Natural killer cell (primary cell): ENCODE measurements at regions not wholly inside any gene's neighbourhood (a gene's known extent, or its start where the extent isn't known, plus 50 kb on each side); places are given as distances from the start of the nearest gene placed in this dataset.
"Not testable (repeated sequence)": the region's sequence is repeated elsewhere in the genome, so short reads cannot be mapped to it uniquely, and the experiment has no call there.

Experiments used
- ATAC-seq, 3 donors: fragments of 150-1000 bp in 2 of 3; fragments of 200-7000 bp in 1 of 3; cut with Tn5 transposase; 1 replicate in 1 of 3; 2 replicates in 2 of 3; pipeline ENCODE4 v1.10.0; 2021; ENCODE audit warnings: mild to moderate bottlenecking in 2 of 3, moderate library complexity in 2 of 3
- DNase-seq, 2 donors: peaks; one replicate each; pipeline versions ENCODE4 v3.0.0 to v3.0.0-alpha.2; 2013 to 2021; ENCODE audit warnings: mixed read lengths in 1 of 2
- H3K27ac ChIP-seq: one replicate; pipeline ENCODE4 v1.5.1; 2013; ENCODE audit warnings: mild to moderate bottlenecking, low read length
- H3K27me3 ChIP-seq: one replicate; pipeline ENCODE4 v1.6.1; 2013; ENCODE audit warnings: low read length; ENCODE audit not compliant: control insufficient read depth, insufficient read depth
- H3K36me3 ChIP-seq: one replicate; pipeline ENCODE4 v1.6.1; 2013; ENCODE audit warnings: low read length; ENCODE audit not compliant: control insufficient read depth, insufficient read depth
- H3K4me1 ChIP-seq: one replicate; pipeline ENCODE4 v1.6.1; 2013; ENCODE audit warnings: low read length; ENCODE audit not compliant: control insufficient read depth, insufficient read depth
- H3K4me3 ChIP-seq: one replicate; pipeline ENCODE4 v1.5.1; 2013; ENCODE audit warnings: low read length
- H3K9me3 ChIP-seq: one replicate; pipeline ENCODE4 v1.6.1; 2013; ENCODE audit warnings: low read length; ENCODE audit not compliant: control insufficient read depth, insufficient read depth
- H3K27ac Mint-ChIP-seq, 2 donors: one replicate each; pipeline ENCODE4 v1.8.0; 2022; ENCODE audit warnings: mild to moderate bottlenecking in 2 of 2, mixed read lengths in 2 of 2, moderate library complexity in 1 of 2
- H3K27me3 Mint-ChIP-seq, 2 donors: one replicate each; pipeline ENCODE4 v1.8.0; 2022; ENCODE audit warnings: low read depth in 2 of 2, mixed read lengths in 2 of 2
- H3K36me3 Mint-ChIP-seq: one replicate; pipeline ENCODE4 v1.8.0; 2022; ENCODE audit warnings: mixed read lengths
- H3K4me1 Mint-ChIP-seq, 2 donors: one replicate each; pipeline ENCODE4 v1.8.0; 2022; ENCODE audit warnings: mixed read lengths in 2 of 2
- H3K4me3 Mint-ChIP-seq: one replicate; pipeline ENCODE4 v1.8.0; 2022; ENCODE audit warnings: mild to moderate bottlenecking, moderate library complexity, mixed read lengths
- H3K9me3 Mint-ChIP-seq, 2 donors: one replicate each; pipeline ENCODE4 v1.8.0; 2022; ENCODE audit warnings: mixed read lengths in 2 of 2
- WGBS: methylation state at CpG from one replicate; pipeline ENCODE4 v1.1.7; 2013; ENCODE audit warnings: missing lambda C conversion rate; ENCODE audit not compliant: insufficient coverage; 5-methylcytosine and 5-hydroxymethylcytosine counted together
- intact Hi-C: fragments of 100-400 bp; cut with micrococcal nuclease; formaldehyde crosslinking; loops from one replicate; pipeline ENCODE4 v1.14.2; 2022
- TF ChIP-seq, protein P1 (sequence below): fragments of 200-600 bp; IDR thresholded peaks from one replicate; pipeline ENCODE4 v1.8.0; 2022; ENCODE audit warnings: antibody characterized with exemption

DNA sequence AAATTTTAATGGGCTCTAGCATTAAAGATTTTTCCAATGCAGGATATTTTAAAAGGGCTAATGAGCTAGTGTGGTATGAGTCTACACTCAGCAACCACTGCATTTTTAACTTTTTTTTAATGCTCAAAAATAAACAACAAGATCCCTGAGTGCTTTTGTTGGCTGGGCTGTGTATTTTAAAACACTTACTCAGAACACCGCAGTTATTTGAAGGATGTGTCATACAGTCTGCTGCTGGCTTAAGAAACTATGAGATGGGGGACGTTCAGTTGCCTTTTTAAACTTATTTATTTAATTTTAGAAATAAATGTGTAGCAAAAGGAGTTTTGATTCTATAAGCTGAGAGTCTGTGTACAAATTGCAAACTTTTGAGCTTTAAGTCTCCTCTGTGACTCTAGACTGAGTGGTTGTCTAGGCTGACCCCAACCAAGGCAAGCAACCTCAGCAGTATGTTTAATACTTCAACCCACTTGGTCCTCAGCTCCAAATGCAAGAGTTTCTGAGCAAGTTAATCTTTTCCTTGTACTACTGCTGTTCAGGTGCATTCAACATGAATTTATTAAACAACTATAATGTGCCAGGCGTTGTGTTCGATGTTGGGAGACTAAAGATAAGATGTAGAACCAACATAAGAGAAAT lies 278.6 kb upstream of the DIPK2B start:
- no peaks in the 10 kb centered on the region for H3K9me3 ChIP-seq
- TF ChIP-seq, protein P1, sequence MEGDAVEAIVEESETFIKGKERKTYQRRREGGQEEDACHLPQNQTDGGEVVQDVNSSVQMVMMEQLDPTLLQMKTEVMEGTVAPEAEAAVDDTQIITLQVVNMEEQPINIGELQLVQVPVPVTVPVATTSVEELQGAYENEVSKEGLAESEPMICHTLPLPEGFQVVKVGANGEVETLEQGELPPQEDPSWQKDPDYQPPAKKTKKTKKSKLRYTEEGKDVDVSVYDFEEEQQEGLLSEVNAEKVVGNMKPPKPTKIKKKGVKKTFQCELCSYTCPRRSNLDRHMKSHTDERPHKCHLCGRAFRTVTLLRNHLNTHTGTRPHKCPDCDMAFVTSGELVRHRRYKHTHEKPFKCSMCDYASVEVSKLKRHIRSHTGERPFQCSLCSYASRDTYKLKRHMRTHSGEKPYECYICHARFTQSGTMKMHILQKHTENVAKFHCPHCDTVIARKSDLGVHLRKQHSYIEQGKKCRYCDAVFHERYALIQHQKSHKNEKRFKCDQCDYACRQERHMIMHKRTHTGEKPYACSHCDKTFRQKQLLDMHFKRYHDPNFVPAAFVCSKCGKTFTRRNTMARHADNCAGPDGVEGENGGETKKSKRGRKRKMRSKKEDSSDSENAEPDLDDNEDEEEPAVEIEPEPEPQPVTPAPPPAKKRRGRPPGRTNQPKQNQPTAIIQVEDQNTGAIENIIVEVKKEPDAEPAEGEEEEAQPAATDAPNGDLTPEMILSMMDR: no peak
- no CpG with 5 or more reads among the region's 4 CpGs for WGBS
- Mint-ChIP-seq H3K4me3 (no peak overlapping the region), H3K36me3 (no peaks in the 10 kb centered on the region), H3K27ac (no peak overlapping the region), H3K4me1 (no peaks in the 10 kb centered on the region), H3K27me3 (peaks cover 3 to 35% of the 10 kb centered on the region in 2 donors), H3K9me3 (peaks cover 0 to 2% of the 10 kb centered on the region in 2 donors)
- H3K4me3 ChIP-seq: no peak overlapping the region
- DNase-seq: no peak
- no peak overlapping the region for H3K27ac ChIP-seq
- no peak for ATAC-seq
- intact Hi-C loops: no loop called here
- H3K4me1 ChIP-seq: no peaks in the 10 kb centered on the region
- H3K36me3 ChIP-seq: no peaks in the 10 kb centered on the region
- no peaks in the 10 kb centered on the region for H3K27me3 ChIP-seq

DNA sequence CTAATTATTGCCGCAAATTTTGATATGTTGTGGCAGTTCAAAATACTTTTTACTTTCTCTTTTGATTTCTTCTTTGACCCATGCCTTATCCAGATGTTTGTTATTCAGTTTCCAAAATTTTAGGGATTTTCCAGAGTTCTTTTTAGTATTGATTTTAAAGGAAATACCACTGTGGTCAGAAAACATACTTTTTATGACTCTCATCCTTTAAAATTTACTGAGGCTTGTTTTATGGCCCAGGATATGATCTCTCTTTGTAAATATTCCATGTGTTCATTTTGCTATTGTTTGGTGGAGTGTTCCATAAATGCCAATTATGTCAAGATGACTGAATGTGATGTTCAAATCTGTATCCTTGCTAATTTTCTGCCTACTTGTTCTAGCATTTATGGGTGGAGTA lies 272.3 kb upstream of the DIPK2B start:
- WGBS: no CpG with 5 or more reads among the region's 1 CpG
- H3K9me3 ChIP-seq: no peaks in the 10 kb centered on the region
- H3K27me3 ChIP-seq: no peaks in the 10 kb centered on the region
- no peaks in the 10 kb centered on the region for H3K4me1 ChIP-seq
- no peak overlapping the region for H3K27ac ChIP-seq
- Mint-ChIP-seq H3K27me3 (peaks cover 6 to 42% of the 10 kb centered on the region in 2 donors), H3K4me1 (no peaks in the 10 kb centered on the region), H3K9me3 (no peaks in the 10 kb centered on the region), H3K4me3 (no peak overlapping the region), H3K36me3 (no peaks in the 10 kb centered on the region), H3K27ac (no peak overlapping the region)
- no peak overlapping the region for H3K4me3 ChIP-seq
- H3K36me3 ChIP-seq: no peaks in the 10 kb centered on the region
- no peak for DNase-seq
- ATAC-seq: no peak
- TF ChIP-seq, protein P1: no peak
- intact Hi-C loops: no loop called here

DNA sequence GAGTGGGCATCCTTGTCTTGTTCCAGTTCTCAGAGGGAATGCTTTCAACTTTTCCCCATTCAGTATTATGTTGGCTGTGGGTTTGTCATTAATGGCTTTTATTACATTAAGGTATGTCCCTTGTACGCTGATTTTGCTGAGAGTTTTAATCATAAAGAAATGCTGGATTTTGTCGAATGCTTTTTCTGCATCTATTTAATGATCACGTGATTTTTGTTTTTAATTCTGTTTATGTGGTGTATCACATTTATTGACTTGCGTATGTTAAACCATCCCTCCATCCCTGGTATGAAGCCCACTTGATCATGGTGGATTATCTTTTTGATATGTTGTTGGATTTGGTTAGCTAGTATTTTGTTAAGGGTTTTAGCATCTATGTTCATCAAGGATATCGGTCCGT lies 266.9 kb upstream of the DIPK2B start:
- intact Hi-C loops, H3K9me3 ChIP-seq, H3K4me1 ChIP-seq, H3K4me3 ChIP-seq, H3K27ac Mint-ChIP-seq, H3K27me3 ChIP-seq, H3K4me1 Mint-ChIP-seq, H3K36me3 Mint-ChIP-seq, H3K9me3 Mint-ChIP-seq, H3K36me3 ChIP-seq, ATAC-seq, DNase-seq, H3K4me3 Mint-ChIP-seq, H3K27ac ChIP-seq: not testable (repeated sequence)
- peaks cover 3 to 28% of the 10 kb centered on the region in 2 donors for H3K27me3 Mint-ChIP-seq
- WGBS: 97% methylated on average over 5 of the region's 6 CpGs

DNA sequence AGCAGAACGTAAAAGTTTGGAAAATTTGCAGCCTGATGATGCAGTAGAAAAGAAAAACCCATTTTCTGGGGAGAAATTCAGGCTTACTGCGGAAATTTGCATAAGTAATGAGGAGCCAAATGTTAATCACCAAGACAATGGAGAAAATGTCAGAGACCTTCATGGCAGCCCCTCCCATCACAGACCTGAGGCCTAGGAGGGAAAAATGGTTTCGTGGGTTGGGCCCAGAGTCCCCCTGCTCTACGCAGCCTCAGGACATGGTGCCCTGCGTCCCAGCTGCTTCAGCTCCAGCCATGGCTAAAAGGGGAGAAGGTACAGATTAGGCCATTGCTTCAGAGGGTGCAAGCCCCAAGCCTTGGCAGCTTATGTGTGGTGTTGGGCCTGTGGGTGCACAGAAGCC lies 255.1 kb upstream of the DIPK2B start:
- WGBS: 81% methylated on average over 5 of the region's 5 CpGs
- H3K27ac ChIP-seq, H3K36me3 Mint-ChIP-seq, H3K9me3 ChIP-seq, H3K4me3 ChIP-seq, ATAC-seq, H3K9me3 Mint-ChIP-seq, H3K27me3 ChIP-seq, H3K4me1 ChIP-seq, intact Hi-C loops, H3K4me1 Mint-ChIP-seq, DNase-seq, H3K27ac Mint-ChIP-seq, H3K4me3 Mint-ChIP-seq, H3K36me3 ChIP-seq: not testable (repeated sequence)
- peaks cover 0 to 15% of the 10 kb centered on the region in 2 donors for H3K27me3 Mint-ChIP-seq
